HG03064 (cell line): ENCODE measurements at regions not wholly inside any gene's neighbourhood (a gene's known extent, or its start where the extent isn't known, plus 50 kb on each side); places are given as distances from the start of the nearest gene placed in this dataset.
A peak's percentile ranks its signal among the peaks of the same experiment; 100 is the strongest.
"Not testable (repeated sequence)": the region's sequence is repeated elsewhere in the genome, so short reads cannot be mapped to it uniquely, and the experiment has no call there.

ENCODE experiments used
- ATAC-seq: cut with Tn5 transposase; IDR thresholded peaks from one replicate; pipeline ENCODE4 v1.9.1; 2021; ENCODE audit warnings: low read depth; ENCODE audit not compliant: unreplicated experiment

DNA sequence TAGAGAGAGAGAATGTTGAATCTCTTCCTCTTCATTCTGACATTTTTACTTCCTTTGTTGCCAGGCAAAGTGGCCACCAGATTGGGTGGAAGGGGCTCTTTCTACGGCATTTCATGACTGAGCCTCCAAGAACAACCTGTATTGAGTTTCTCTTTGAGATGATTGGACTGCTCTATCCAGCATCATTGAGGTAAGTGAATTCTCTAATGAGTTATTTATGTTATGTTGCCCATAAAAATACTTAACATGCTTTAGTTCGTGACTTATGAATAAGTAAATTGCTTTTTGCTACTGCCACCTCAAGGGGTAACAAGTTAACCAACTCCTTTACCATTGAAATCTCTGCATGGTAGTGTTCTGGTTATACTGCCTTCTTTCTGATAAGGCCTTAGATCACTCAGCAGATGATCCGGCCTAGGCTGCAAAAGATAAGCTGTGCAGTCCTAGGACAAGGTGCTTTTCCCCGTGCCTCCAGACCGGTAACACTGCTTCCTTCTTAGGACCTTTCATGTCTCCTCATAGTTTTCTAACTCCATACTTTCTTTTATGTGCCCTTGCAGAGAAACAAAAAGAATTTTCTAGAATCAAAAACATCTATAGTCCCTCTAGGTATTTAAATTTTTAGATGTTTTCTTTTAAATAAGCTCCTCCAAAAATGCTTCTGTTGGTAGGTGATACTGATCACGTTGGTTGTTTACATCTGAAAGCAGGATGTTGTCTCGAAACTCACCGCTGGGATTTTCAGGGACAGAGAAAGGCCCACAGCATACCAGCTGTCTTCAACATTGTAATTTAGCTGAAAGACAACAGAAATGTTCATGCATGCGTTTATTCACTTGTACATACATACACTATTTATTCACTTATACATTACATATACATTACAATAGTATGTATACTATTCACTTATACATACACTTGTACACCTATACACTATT is 157.1 kb upstream of the RBPJ start:
- no peak for ATAC-seq

GRCh38 chr4:26171501-26171900 is 149.3 kb upstream of the RBPJ start:
- no peak for ATAC-seq

DNA sequence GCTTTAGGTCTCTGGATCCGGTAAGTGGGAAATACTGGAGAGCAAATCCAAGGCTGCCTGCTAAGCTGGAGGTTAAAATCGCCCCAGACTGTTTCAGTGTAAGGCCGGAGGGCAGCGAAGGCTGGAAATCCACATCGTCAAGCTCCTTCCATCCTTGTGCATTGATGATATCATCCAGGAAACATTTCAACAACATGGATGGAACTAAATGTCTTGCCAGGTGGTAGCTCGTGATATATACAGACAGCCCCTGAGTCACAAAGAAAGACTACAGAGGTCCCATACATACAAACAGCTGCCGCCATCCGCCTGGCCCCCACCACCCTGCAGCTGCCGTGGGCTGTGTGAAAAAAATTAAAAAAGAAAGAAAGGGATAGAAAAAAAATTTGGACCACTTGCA is 148.9 kb upstream of the RBPJ start:
- no peak for ATAC-seq

GRCh38 chr4:26173619-26174018 is 147.2 kb upstream of the RBPJ start:
- ATAC-seq: no peak

DNA sequence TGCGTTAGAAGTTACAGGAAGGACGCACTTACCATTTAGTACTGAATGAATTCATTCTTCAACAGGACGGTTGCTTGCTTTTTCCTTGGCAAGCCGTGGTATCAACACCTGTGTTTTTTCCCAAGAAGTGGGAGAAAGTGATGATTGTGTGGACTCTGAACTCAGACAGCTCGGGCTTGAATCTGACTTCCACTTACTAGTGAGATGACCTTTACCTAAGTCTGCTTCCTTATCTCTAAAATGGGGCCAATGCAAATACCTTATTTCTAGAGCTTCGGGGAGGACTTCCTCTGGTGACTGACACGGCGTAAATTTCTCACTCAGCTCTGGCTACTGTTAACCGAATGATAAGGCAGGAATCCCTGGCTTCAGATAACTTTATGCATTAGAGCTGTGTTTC is 146.8 kb upstream of the RBPJ start:
- ATAC-seq: no peak

- no peak for ATAC-seq
These were observed 145.6 kb upstream of the RBPJ start for GRCh38 chr4:26175006-26175786.

GRCh38 chr4:26175905-26176470 is 144.8 kb upstream of the RBPJ start:
- no peak for ATAC-seq

DNA sequence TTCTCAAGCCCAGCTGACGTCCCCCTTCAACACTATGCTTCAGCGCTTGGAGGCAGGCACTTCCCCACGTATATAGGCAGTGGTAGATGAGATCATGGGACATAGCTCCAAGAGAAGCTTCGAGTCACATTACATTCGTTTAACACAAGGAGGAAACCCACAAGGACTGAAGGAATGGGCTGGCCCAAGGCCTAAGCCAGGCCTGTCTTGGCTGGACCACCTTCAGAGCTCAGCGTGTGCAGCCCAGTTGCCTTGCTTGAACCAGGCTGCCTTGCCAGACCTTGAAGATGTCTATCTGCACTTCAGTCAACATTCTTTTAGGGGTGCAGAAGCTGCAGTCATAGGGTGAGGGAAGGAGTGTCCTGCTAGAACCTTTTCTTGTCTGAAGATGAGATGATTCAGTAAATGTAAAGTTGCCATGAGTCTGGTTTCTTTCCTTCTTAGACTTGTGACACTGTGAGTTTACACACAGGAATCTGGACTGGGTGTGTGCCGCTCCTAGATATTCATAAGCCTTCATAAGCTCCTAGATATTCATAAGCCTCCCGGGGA is 144.1 kb upstream of the RBPJ start:
- no peak for ATAC-seq

DNA sequence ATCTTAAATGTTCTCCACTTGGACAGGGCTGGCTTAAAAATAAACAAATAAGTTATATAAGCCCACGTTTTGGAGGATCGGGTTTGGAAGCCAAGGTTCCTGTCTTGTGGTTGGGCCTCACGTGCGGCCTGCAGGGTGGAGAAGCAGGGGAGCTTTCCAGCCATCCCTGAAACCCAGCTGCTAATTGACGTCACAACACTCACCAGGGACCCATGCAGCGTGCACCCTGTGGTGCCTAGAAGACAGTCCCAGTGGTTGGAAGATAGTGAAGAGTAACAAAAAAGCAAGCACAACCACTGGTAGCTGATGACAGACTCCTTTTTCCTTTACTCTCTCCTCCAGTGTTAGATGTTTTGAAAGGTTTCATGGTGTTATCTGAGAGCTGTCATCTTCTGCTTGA is 142.0 kb upstream of the RBPJ start:
- no peak for ATAC-seq

GRCh38 chr4:26179316-26179760 is 141.5 kb upstream of the RBPJ start:
- peak; percentile 59 for ATAC-seq

- no peak for ATAC-seq
These were observed 139.2 kb upstream of the RBPJ start for GRCh38 chr4:26181616-26182015.

- ATAC-seq: no peak
These were observed 137.8 kb upstream of the RBPJ start for GRCh38 chr4:26183017-26183416.

GRCh38 chr4:26185436-26185835 is 135.4 kb upstream of the RBPJ start:
- no peak for ATAC-seq

DNA sequence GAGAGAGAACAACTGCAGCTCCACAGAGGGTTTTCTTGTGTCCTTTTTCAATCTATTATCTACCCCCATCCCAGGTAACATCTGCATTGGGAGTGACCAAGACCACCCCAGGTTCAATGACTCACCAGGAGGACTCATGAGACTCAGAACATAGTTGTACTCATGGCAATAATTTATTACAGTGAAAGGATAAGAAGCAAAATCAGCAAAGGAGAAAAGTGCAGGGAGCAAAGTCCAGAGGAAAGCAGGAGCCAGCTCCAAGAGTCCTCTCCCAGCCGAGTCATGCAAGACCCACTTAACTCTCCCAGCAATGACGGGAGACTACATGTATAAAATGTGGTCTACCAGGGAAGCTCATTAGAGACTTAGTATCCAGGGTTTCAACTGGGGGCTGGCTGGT is 129.5 kb upstream of the RBPJ start:
- no peak for ATAC-seq

DNA sequence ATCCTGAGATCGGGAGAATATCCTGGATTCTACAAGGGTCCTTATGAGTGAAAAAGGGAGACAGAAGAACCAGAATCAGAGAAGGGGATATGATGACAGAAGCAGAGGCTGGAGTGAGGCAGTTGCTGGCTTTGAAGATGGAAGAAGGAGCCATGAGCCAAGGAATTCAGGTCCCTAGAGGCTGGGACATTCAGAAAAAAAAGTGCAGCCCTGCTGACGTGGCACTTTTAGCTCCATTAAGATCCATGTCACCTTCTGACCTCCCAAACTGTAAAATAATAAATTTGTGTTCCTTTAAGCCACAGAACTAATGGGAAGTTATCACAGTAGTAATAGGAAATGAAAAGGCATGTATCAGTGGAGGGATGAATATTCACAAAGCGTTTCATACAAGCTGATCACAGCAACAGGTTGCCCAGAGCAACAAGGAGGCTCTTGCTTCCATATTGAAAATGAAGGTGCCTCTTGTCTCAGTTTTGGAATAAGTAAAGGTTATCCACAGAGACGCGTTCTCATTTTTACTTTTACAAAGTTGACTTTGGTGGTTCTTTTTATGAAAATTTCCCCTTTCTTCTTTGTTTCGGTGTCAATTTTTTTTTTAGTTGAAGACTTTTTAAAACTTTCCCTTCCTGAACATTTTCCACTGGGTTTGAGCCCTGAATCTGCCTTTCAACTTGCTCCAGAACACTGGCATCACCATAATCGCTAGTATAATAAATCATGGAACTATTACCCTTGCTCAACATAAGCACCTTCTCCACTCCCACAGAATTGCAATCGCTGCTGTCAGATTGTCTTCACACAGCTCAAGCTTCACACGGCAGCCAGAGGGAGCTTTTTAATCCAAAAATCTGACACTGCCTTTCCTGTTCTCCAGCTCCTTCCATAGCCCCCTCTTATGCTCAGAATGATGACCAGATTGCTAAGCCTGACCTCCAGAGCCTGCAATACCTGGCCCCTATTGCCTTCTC is 127.6 kb upstream of the RBPJ start:
- ATAC-seq: no peak

- peak; percentile 56 for ATAC-seq
These were observed 126.0 kb upstream of the RBPJ start for GRCh38 chr4:26194764-26195163.

- ATAC-seq: no peak
These were observed 124.2 kb upstream of the RBPJ start for GRCh38 chr4:26196567-26196966.

DNA sequence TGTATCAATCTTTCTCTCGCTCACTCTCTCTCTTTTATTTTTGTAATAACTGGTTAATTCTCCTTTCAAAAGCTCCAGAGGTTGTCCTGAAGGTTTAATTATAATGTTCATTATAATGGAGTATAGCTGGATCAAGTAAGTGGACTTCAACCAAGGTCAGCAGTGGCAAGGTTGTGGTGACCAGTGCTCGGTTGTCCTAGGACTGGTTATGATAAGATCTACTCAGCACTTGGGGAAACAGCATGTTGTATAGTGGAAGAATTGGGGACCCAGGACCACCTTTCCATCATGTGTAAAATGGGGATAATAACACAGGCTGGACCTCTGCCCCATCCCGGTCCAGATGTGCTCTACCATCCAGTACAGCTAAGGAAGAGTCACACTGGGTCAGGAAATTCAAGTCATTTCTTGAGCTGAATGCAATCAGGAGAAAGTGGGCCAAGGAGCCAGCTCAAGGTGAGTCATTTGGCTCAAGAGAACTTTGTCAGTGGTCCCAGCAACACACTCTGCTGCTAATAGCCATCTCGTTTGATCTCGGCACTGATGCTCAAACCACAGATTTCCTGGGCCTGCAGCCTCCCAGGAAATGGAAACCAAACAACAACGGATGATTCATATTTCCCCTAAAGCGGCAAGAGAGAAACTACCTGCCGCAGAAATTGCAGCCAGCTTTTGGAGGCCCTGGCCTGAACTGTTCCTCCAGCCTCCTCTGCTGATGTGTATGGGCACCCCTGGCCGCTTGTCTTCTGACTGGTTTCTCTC is 123.6 kb upstream of the RBPJ start:
- peak; percentile 79 for ATAC-seq

DNA sequence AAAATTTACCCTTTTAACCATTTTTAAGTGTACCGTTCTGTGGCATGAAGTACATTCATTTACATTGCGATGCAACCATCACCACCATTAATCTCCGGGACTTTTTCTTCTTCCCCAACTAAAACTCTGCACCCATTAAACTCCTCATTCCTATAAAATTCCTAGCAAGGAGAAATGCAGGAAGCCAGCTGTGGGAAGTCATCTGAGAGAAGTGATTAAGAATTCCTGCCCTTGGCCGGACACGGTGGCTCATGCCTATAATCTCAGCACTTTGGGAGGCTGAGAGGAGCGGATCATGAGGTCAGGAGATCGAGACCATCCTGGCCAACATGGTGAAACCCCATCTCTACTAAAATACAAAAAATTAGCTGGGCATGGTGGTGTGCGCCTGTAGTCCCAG is 121.9 kb upstream of the RBPJ start:
- not testable (repeated sequence) for ATAC-seq
